Neuronal stem cell (in vitro differentiated cells): ENCODE measurements at regions not wholly inside any gene's neighbourhood (a gene's known extent, or its start where the extent isn't known, plus 50 kb on each side); places are given as distances from the start of the nearest gene placed in this dataset.

ENCODE experiments used
- DNase-seq: peaks from one replicate; pipeline ENCODE4 v3.0.0-alpha.2; 2013; ENCODE audit warnings: low spot score
- H2AFZ ChIP-seq: one replicate; pipeline ENCODE4 v1.6.1; 2013; ENCODE audit warnings: mild to moderate bottlenecking, low read length, inconsistent platforms
- H2AK5ac ChIP-seq: 2 replicates; pipeline ENCODE4 v1.6.1; 2013; ENCODE audit warnings: low read depth, mild to moderate bottlenecking, inconsistent platforms, low read length, moderate library complexity, mixed read lengths
- H2BK120ac ChIP-seq: 2 replicates; pipeline ENCODE4 v1.6.1; 2013; ENCODE audit warnings: low read depth, mild to moderate bottlenecking, inconsistent platforms, low read length, moderate library complexity, mixed read lengths
- H2BK12ac ChIP-seq: one replicate; pipeline ENCODE4 v1.6.1; 2013; ENCODE audit warnings: low read length, inconsistent platforms
- H2BK15ac ChIP-seq: 2 replicates; pipeline ENCODE4 v1.6.1; 2013; ENCODE audit warnings: mild to moderate bottlenecking, low read length, inconsistent platforms, mixed read lengths
- H2BK5ac ChIP-seq: one replicate; pipeline ENCODE4 v1.6.1; 2013; ENCODE audit warnings: inconsistent platforms, mild to moderate bottlenecking, low read length, moderate library complexity
- H3K14ac ChIP-seq: one replicate; pipeline ENCODE4 v1.6.1; 2013; ENCODE audit warnings: low read length, inconsistent platforms
- H3K18ac ChIP-seq: 2 replicates; pipeline ENCODE4 v1.6.1; 2013; ENCODE audit warnings: low read length, inconsistent platforms
- H3K23ac ChIP-seq: 2 replicates; pipeline ENCODE4 v1.6.1; 2013; ENCODE audit warnings: low read depth, mild to moderate bottlenecking, mixed read lengths, low read length, inconsistent platforms; ENCODE audit not compliant: poor library complexity
- H3K27ac ChIP-seq: replicated peaks from 3 replicates; pipeline ENCODE4 v1.5.1; 2013; ENCODE audit warnings: low read length, inconsistent platforms
- H3K27me3 ChIP-seq, 3 experiments: 2 replicates each; pipeline ENCODE4 v1.6.1; 2013; ENCODE audit warnings: low read length in 3 of 3, mild to moderate bottlenecking in 2 of 3, inconsistent platforms in 1 of 3, low read depth in 1 of 3, mixed read lengths in 1 of 3, moderate library complexity in 1 of 3; ENCODE audit not compliant: control insufficient read depth in 3 of 3, insufficient read depth in 3 of 3
- H3K36me3 ChIP-seq, 2 donors: replicated peaks in 1 of 2; 2 replicates each; pipeline ENCODE4 v1.6.1; 2013; ENCODE audit warnings: low read length in 2 of 2; ENCODE audit not compliant: control insufficient read depth in 2 of 2, insufficient read depth in 2 of 2
- H3K4ac ChIP-seq: 2 replicates; pipeline ENCODE4 v1.6.1; 2013; ENCODE audit warnings: inconsistent platforms, mild to moderate bottlenecking, low read length, moderate library complexity
- H3K4me1 ChIP-seq, 2 donors: 1 replicate in 1 of 2; 2 replicates in 1 of 2; pipeline ENCODE4 v1.6.1; 2013; ENCODE audit warnings: low read length in 2 of 2, low read depth in 1 of 2; ENCODE audit not compliant: control insufficient read depth in 2 of 2, insufficient read depth in 1 of 2
- H3K4me2 ChIP-seq: one replicate; pipeline ENCODE4 v1.6.1; 2013; ENCODE audit warnings: mild to moderate bottlenecking, low read length, inconsistent platforms; ENCODE audit not compliant: insufficient read depth, poor library complexity, severe bottlenecking
- H3K4me3 ChIP-seq, 2 donors: 2 replicates each; pipeline ENCODE4 v1.5.1; 2013; ENCODE audit warnings: low read length in 2 of 2, mild to moderate bottlenecking in 2 of 2, inconsistent platforms in 1 of 2, moderate library complexity in 1 of 2
- H3K79me1 ChIP-seq: one replicate; pipeline ENCODE4 v1.6.1; 2013; ENCODE audit warnings: low read depth, mild to moderate bottlenecking, inconsistent platforms, low read length, moderate library complexity
- H3K9ac ChIP-seq: one replicate; pipeline ENCODE4 v1.6.1; 2013; ENCODE audit warnings: mild to moderate bottlenecking, low read depth, low read length, inconsistent platforms; ENCODE audit not compliant: poor library complexity
- H3K9me3 ChIP-seq, 2 donors: replicated peaks in 1 of 2; 2 replicates each; pipeline versions ENCODE3 to v1.6.1; 2013; ENCODE audit warnings: low read length in 2 of 2, mild to moderate bottlenecking in 2 of 2, inconsistent platforms in 1 of 2, low read depth in 1 of 2, mixed read lengths in 1 of 2, moderate library complexity in 1 of 2; ENCODE audit not compliant: control insufficient read depth in 2 of 2, insufficient read depth in 1 of 2
- H4K8ac ChIP-seq: one replicate; pipeline ENCODE4 v1.6.1; 2013; ENCODE audit warnings: low read depth, mild to moderate bottlenecking, inconsistent platforms, low read length, moderate library complexity
- H4K91ac ChIP-seq: one replicate; pipeline ENCODE4 v1.6.1; 2013; ENCODE audit warnings: low read length, low read depth, mild to moderate bottlenecking, inconsistent platforms; ENCODE audit not compliant: poor library complexity
- WGBS, 2 donors: extraction: QIAGEN DNeasy Blood & Tissue Kit; methylation state at CpG; one replicate each; pipeline ENCODE4 v1.1.7; 2013; ENCODE audit warnings: missing lambda C conversion rate in 2 of 2, mixed read lengths in 1 of 2; ENCODE audit not compliant: insufficient read length in 2 of 2, insufficient replicate concordance in 1 of 2; ENCODE audit errors: extremely low coverage in 2 of 2; 5-methylcytosine and 5-hydroxymethylcytosine counted together

- H3K4me2 ChIP-seq = no peak overlapping the region
- no peak overlapping the region for H4K8ac ChIP-seq
- DNase-seq = no peak
- no peak overlapping the region for H4K91ac ChIP-seq
- WGBS, 2 donors = no CpG with 5 or more reads among the region's 34 CpGs
- H3K9me3 ChIP-seq = no peaks in the 10 kb centered on the region
- H3K18ac ChIP-seq = peak overlapping the region; percentile 57
- no peak overlapping the region for H3K4ac ChIP-seq
- no peak overlapping the region for H2BK5ac ChIP-seq
- no peak overlapping the region for H3K9ac ChIP-seq
- H3K23ac ChIP-seq = no peak overlapping the region
- peak overlapping the region; percentile 68 for H2AK5ac ChIP-seq
- H3K27me3 ChIP-seq = no peaks in the 10 kb centered on the region
- no peak overlapping the region for H2AFZ ChIP-seq
- H3K4me1 ChIP-seq = no peaks in the 10 kb centered on the region
- no peak overlapping the region for H3K4me3 ChIP-seq
- no peak overlapping the region for H3K27ac ChIP-seq
- no peaks in the 10 kb centered on the region for H3K79me1 ChIP-seq
- H2BK12ac ChIP-seq = no peak overlapping the region
- H3K36me3 ChIP-seq = no peaks in the 10 kb centered on the region
- no peak overlapping the region for H2BK15ac ChIP-seq
- no peak overlapping the region for H2BK120ac ChIP-seq
- peak overlapping the region; percentile 82 for H3K14ac ChIP-seq
Observed at GRCh38 chr5:50922942-50923767, 256.7 kb downstream of the PARP8 start.

GRCh38 chr5:50923768-50924494 lies 257.5 kb downstream of the PARP8 start:
- no peak overlapping the region for H3K27ac ChIP-seq
- no peak overlapping the region for H2AFZ ChIP-seq
- H2AK5ac ChIP-seq = no peak overlapping the region
- no peaks in the 10 kb centered on the region for H3K36me3 ChIP-seq
- no peak for DNase-seq
- no peaks in the 10 kb centered on the region for H3K27me3 ChIP-seq
- H4K91ac ChIP-seq = no peak overlapping the region
- no peaks in the 10 kb centered on the region for H3K9me3 ChIP-seq
- H3K9ac ChIP-seq = no peak overlapping the region
- no peaks in the 10 kb centered on the region for H3K79me1 ChIP-seq
- no peak overlapping the region for H3K4me3 ChIP-seq
- no peaks in the 10 kb centered on the region for H3K4me1 ChIP-seq
- no peak overlapping the region for H2BK12ac ChIP-seq
- no peak overlapping the region for H2BK15ac ChIP-seq
- H3K4me2 ChIP-seq = no peak overlapping the region
- H3K18ac ChIP-seq = peak overlapping the region; percentile 19
- H4K8ac ChIP-seq = no peak overlapping the region
- no peak overlapping the region for H3K14ac ChIP-seq
- H2BK120ac ChIP-seq = no peak overlapping the region
- no peak overlapping the region for H2BK5ac ChIP-seq
- H3K4ac ChIP-seq = no peak overlapping the region
- no peak overlapping the region for H3K23ac ChIP-seq
- no CpG with 5 or more reads among the region's 18 CpGs for WGBS, 2 donors

GRCh38 chr5:50927953-50928352 lies 261.5 kb downstream of the PARP8 start:
- no peak overlapping the region for H3K27ac ChIP-seq
- DNase-seq = no peak
- H2BK5ac ChIP-seq = no peak overlapping the region
- no peaks in the 10 kb centered on the region for H3K36me3 ChIP-seq
- no peaks in the 10 kb centered on the region for H3K27me3 ChIP-seq
- H3K18ac ChIP-seq = no peak overlapping the region
- no peak overlapping the region for H2BK15ac ChIP-seq
- no peak overlapping the region for H2BK12ac ChIP-seq
- H2BK120ac ChIP-seq = no peak overlapping the region
- no peak overlapping the region for H3K4ac ChIP-seq
- H2AFZ ChIP-seq = no peak overlapping the region
- H3K9ac ChIP-seq = no peak overlapping the region
- peaks cover 0 to 3% of the 10 kb centered on the region in 2 donors for H3K4me1 ChIP-seq
- no peak overlapping the region for H2AK5ac ChIP-seq
- H3K9me3 ChIP-seq = no peaks in the 10 kb centered on the region
- no peak overlapping the region for H3K14ac ChIP-seq
- no peak overlapping the region for H4K91ac ChIP-seq
- H3K23ac ChIP-seq = no peak overlapping the region
- no peak overlapping the region for H3K4me3 ChIP-seq
- H3K79me1 ChIP-seq = no peaks in the 10 kb centered on the region
- no peak overlapping the region for H4K8ac ChIP-seq
- no peak overlapping the region for H3K4me2 ChIP-seq

- no peak overlapping the region for H2BK12ac ChIP-seq
- H2BK120ac ChIP-seq = no peak overlapping the region
- no peak overlapping the region for H3K4me3 ChIP-seq
- H2AK5ac ChIP-seq = no peak overlapping the region
- no peak overlapping the region for H2AFZ ChIP-seq
- no peak overlapping the region for H3K23ac ChIP-seq
- WGBS, 2 donors = no CpG with 5 or more reads among the region's 3 CpGs
- peak overlapping the region; percentile 92 for H4K8ac ChIP-seq
- no peaks in the 10 kb centered on the region for H3K36me3 ChIP-seq
- no peak overlapping the region for H3K18ac ChIP-seq
- no peak overlapping the region for H2BK15ac ChIP-seq
- DNase-seq = no peak
- no peaks in the 10 kb centered on the region for H3K27me3 ChIP-seq
- no peak overlapping the region for H3K27ac ChIP-seq
- no peaks in the 10 kb centered on the region for H3K9me3 ChIP-seq
- peaks cover 0 to 3% of the 10 kb centered on the region in 2 donors for H3K4me1 ChIP-seq
- no peak overlapping the region for H3K4ac ChIP-seq
- no peaks in the 10 kb centered on the region for H3K79me1 ChIP-seq
- H3K14ac ChIP-seq = no peak overlapping the region
- H4K91ac ChIP-seq = no peak overlapping the region
- H3K9ac ChIP-seq = no peak overlapping the region
- H2BK5ac ChIP-seq = no peak overlapping the region
- H3K4me2 ChIP-seq = no peak overlapping the region
Observed at GRCh38 chr5:50929174-50929573, 262.7 kb downstream of the PARP8 start.
